ENCODE measurements at regions not wholly inside any gene's neighbourhood (a gene's known extent, or its start where the extent isn't known, plus 50 kb on each side); places are given as distances from the start of the nearest gene placed in this dataset.

GRCh38 chr2:185108588-185108987 is 510.3 kb downstream of the ZNF804A start:
- TF ChIP-seq CTCF (IDR thresholded peaks at IDR 0.05) (no peak), POLR2A (IDR thresholded peaks at IDR 0.05) (no peak)
